Lower lobe of right lung (tissue), 2 donors: ENCODE measurements at regions not wholly inside any gene's neighbourhood (a gene's known extent, or its start where the extent isn't known, plus 50 kb on each side); places are given as distances from the start of the nearest gene placed in this dataset.

Experiments used
- ATAC-seq, 2 donors: fragments of 200-7000 bp; cut with Tn5 transposase; one replicate each; pipeline ENCODE4 v1.9.1; 2020 to 2022; ENCODE audit warnings: mild to moderate bottlenecking in 2 of 2, moderate library complexity in 2 of 2
- DNase-seq: peaks from one replicate; pipeline ENCODE4 v3.0.0-alpha.2; 2020
- H3K27ac ChIP-seq: fragments of 200-600 bp; one replicate; pipeline ENCODE4 v1.8.0; 2022
- H3K27me3 ChIP-seq: fragments of 200-600 bp; one replicate; pipeline ENCODE4 v1.8.0; 2022; ENCODE audit warnings: low read depth
- H3K36me3 ChIP-seq: fragments of 200-600 bp; one replicate; pipeline ENCODE4 v1.8.0; 2022; ENCODE audit warnings: mild to moderate bottlenecking
- H3K4me1 ChIP-seq: fragments of 200-600 bp; one replicate; pipeline ENCODE4 v1.8.0; 2022
- H3K4me3 ChIP-seq: fragments of 200-600 bp; one replicate; pipeline ENCODE4 v1.8.0; 2022; ENCODE audit warnings: mild to moderate bottlenecking
- H3K9me3 ChIP-seq: fragments of 200-600 bp; one replicate; pipeline ENCODE4 v1.8.0; 2022
- intact Hi-C: fragments of 100-400 bp; cut with DNase I; formaldehyde crosslinking; loops from one replicate; pipeline ENCODE4 v1.11.0; 2022
- TF ChIP-seq, protein P1 (sequence below): fragments of 200-600 bp; IDR thresholded peaks from one replicate; pipeline ENCODE4 v1.8.0; 2022; ENCODE audit warnings: antibody characterized with exemption, mild to moderate bottlenecking
- donor health status: DM: no; HTN: yes; CAD: no; lungs with severe emphysema.

DNA sequence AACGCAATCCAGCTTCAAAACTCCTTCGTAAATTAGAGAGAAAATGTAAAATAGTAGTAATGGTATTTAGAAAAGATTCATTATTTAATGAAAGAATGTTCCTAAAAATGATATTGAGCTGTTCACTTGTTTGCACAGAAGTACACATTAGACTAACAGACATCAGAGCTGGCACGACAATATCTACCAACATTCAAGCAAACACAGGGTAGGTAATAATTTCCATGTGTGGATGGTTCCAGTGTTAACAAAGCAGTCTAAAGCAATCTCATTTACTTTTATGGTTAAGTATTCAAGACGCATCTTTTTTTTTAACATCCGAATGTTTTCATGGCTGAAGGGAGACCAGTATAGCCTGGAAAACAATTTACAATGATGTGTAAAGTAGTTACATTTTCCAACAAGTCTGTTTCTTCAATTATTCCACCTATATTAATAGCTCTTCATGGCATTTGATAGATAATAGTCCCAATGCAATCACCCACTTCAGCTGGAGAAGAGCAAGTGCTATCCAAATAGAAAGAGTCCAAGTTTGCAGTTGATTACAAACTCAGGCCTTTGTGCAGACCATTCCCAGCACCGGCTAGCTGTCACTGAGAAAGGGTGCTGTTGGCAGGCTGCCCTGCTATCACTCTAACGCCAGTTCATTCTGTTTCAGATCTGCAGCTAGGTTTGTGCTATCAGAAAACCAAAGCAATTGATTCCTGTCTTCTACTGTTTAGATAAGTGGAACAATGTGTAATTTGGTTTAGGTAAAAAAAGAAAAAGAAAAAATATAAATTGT is 458.8 kb downstream of the DTWD2 start:
- DNase-seq, result no peak

DNA sequence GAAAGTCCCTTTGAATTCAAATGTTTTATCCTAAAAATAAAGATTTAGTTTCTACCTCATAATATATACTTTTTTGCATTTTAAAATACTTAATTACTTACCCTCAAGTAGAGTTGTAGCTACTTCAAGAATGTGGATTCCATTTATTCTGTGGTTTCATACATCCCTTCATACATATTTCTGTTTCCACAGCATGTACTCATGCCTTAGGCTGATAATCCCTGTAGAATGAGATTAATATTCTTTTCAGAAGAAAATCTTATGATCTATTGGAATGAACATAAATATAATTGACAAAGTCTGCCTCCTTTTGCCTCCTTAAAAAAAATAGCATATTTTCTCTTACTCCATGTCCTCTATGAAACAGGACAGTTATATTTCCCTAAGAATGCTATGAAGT is 465.7 kb downstream of the DTWD2 start:
- no peaks in the 10 kb centered on the region for H3K36me3 ChIP-seq
- ATAC-seq, result no peak
- no peaks in the 10 kb centered on the region for H3K9me3 ChIP-seq
- intact Hi-C loops, result no loop called here
- DNase-seq, result no peak
- no peaks in the 10 kb centered on the region for H3K27me3 ChIP-seq
- H3K27ac ChIP-seq, result no peak overlapping the region
- TF ChIP-seq, protein P1, sequence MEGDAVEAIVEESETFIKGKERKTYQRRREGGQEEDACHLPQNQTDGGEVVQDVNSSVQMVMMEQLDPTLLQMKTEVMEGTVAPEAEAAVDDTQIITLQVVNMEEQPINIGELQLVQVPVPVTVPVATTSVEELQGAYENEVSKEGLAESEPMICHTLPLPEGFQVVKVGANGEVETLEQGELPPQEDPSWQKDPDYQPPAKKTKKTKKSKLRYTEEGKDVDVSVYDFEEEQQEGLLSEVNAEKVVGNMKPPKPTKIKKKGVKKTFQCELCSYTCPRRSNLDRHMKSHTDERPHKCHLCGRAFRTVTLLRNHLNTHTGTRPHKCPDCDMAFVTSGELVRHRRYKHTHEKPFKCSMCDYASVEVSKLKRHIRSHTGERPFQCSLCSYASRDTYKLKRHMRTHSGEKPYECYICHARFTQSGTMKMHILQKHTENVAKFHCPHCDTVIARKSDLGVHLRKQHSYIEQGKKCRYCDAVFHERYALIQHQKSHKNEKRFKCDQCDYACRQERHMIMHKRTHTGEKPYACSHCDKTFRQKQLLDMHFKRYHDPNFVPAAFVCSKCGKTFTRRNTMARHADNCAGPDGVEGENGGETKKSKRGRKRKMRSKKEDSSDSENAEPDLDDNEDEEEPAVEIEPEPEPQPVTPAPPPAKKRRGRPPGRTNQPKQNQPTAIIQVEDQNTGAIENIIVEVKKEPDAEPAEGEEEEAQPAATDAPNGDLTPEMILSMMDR, result no peak
- H3K4me3 ChIP-seq, result no peak overlapping the region
- H3K4me1 ChIP-seq, result no peaks in the 10 kb centered on the region

More for the DNA sequence above, 458.8 kb downstream of the DTWD2 start:
- ATAC-seq, result no peak
- H3K9me3 ChIP-seq, result no peaks in the 10 kb centered on the region
- no peaks in the 10 kb centered on the region for H3K36me3 ChIP-seq
- no peaks in the 10 kb centered on the region for H3K4me1 ChIP-seq
- no peaks in the 10 kb centered on the region for H3K27me3 ChIP-seq
- H3K4me3 ChIP-seq, result no peak overlapping the region
- TF ChIP-seq, protein P1, result no peak
- H3K27ac ChIP-seq, result no peak overlapping the region
- intact Hi-C loops, result no loop called here

DNA sequence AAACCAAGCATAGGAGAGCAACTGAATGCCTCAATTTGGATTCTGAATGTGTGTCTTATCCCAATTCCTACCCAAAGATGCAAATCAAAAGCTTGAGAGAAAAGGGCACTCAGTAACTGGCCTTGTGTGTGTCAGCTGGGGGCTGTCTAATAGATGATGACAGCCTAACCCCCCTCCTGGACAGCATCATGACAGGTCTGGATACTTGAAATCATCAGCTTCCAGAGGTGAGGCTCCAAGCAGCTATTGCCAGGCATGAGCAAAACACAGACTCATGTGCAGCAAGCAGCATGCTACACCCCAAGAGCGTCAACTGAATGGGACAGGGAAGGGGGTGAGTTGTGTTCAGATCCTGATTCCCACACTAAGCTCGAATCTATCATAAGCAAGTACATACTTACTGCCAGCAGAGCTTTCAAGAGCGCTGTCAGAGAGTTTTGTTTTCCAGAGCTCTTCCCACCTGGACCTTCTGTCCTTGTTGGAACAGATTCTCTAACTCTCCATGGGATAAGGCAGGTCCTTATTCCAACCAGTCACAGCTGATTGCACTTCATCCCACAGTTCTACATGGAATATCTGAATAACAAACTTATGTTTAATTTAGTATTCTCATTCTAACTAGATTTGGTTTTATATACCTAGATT is 467.5 kb downstream of the DTWD2 start:
- intact Hi-C loops, result no loop called here
- no peak overlapping the region for H3K4me3 ChIP-seq
- H3K27me3 ChIP-seq, result no peaks in the 10 kb centered on the region
- no peak overlapping the region for H3K27ac ChIP-seq
- H3K4me1 ChIP-seq, result no peaks in the 10 kb centered on the region
- H3K9me3 ChIP-seq, result no peaks in the 10 kb centered on the region
- no peak for DNase-seq
- ATAC-seq, result no peak
- TF ChIP-seq, protein P1, result no peak
- H3K36me3 ChIP-seq, result no peaks in the 10 kb centered on the region

DNA sequence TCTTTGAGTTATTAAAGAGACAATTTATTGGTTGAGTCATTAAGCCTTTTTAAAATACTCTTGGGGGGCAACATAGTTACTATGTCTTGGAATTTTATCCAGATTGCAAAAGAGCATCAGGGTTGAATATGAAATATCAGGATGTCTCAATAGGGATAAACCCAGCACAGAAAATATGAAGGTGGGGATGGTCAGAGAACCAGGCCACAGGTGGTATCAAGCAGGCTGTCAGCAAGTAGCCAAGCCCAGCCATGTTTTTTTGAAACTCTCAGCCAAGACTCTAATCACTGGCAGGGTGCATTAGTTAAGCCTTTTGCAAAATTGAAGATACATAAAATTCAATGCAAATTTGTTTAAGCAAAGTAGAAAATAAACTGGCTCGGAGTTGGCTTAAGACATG is 468.9 kb downstream of the DTWD2 start:
- no peak overlapping the region for H3K27ac ChIP-seq
- intact Hi-C loops, result no loop called here

DNA sequence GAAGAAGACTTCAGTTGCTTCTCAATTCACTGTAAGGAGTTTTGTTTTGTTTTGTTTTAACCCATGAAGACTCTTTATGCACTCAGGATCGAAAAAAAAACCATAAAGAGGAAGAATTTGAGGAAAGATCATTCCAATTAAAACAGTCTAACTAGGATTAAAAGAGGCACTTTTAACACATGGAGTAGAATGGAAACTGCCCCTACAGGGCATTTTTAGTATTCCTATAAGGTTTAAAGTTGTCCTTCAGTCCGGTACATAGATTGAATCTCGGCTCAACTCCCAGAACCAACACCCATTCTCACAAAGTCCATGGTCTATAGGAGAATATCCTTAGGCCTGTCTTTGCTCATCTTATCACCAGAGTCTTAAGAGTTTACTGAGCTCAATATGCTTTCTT is 469.6 kb downstream of the DTWD2 start:
- no peak overlapping the region for H3K27ac ChIP-seq
- H3K4me1 ChIP-seq, result no peaks in the 10 kb centered on the region
- DNase-seq (no peak), ATAC-seq (no peak)
- intact Hi-C loops, result no loop called here
- TF ChIP-seq, protein P1, result no peak
- H3K27me3 ChIP-seq, result no peaks in the 10 kb centered on the region
- no peaks in the 10 kb centered on the region for H3K9me3 ChIP-seq
- H3K36me3 ChIP-seq, result no peaks in the 10 kb centered on the region
- no peak overlapping the region for H3K4me3 ChIP-seq

More for the DNA sequence above, 468.9 kb downstream of the DTWD2 start:
- no peak overlapping the region for H3K4me3 ChIP-seq
- TF ChIP-seq, protein P1, result no peak
- H3K27me3 ChIP-seq, result no peaks in the 10 kb centered on the region
- H3K36me3 ChIP-seq, result no peaks in the 10 kb centered on the region
- ATAC-seq (no peak), DNase-seq (no peak)
- no peaks in the 10 kb centered on the region for H3K9me3 ChIP-seq
- H3K4me1 ChIP-seq, result no peaks in the 10 kb centered on the region
